ENCODE measurements at regions not wholly inside any gene's neighbourhood (a gene's known extent, or its start where the extent isn't known, plus 50 kb on each side); places are given as distances from the start of the nearest gene placed in this dataset.

- FAIRE-seq, result no peak
- no peak for DNase-seq (ENCODE audit: insufficient read length, low spot score)
- TF ChIP-seq, protein P1, sequence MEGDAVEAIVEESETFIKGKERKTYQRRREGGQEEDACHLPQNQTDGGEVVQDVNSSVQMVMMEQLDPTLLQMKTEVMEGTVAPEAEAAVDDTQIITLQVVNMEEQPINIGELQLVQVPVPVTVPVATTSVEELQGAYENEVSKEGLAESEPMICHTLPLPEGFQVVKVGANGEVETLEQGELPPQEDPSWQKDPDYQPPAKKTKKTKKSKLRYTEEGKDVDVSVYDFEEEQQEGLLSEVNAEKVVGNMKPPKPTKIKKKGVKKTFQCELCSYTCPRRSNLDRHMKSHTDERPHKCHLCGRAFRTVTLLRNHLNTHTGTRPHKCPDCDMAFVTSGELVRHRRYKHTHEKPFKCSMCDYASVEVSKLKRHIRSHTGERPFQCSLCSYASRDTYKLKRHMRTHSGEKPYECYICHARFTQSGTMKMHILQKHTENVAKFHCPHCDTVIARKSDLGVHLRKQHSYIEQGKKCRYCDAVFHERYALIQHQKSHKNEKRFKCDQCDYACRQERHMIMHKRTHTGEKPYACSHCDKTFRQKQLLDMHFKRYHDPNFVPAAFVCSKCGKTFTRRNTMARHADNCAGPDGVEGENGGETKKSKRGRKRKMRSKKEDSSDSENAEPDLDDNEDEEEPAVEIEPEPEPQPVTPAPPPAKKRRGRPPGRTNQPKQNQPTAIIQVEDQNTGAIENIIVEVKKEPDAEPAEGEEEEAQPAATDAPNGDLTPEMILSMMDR (IDR thresholded peaks at IDR 0.05; ENCODE audit: insufficient read depth, missing control alignments), result no peak
These were observed 58.0 kb upstream of the TMEM163 start for GRCh38 chr2:134776836-134777235.

DNA sequence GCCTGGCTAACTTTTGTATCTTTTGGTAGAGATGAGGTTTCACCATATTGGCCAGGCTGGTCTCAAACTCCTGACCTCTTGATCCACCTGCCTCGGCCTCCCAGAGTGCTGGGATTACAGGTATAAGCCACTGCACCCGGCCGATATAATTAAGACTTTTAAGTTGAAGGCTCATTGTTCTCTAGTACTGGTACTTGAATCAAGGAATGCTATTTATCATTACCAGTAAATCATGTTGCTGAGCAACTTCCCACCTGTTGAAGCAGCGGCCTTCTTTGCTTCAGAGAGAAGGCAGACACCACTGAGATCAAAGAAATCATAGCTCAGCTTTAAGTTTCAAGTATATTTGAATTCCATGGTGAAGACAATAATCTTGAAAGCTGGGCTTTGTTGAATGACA is 58.8 kb upstream of the TMEM163 start:
- TF ChIP-seq, protein P1 (IDR thresholded peaks at IDR 0.05; ENCODE audit: insufficient read depth, missing control alignments), result no peak
- no peak for DNase-seq (ENCODE audit: insufficient read length, low spot score)
- no peak for FAIRE-seq

GRCh38 chr2:134778372-134778771 is 59.6 kb upstream of the TMEM163 start:
- DNase-seq (ENCODE audit: insufficient read length, low spot score) (no peak), FAIRE-seq (no peak)
- TF ChIP-seq, protein P1 (IDR thresholded peaks at IDR 0.05; ENCODE audit: insufficient read depth, missing control alignments), result peak; percentile 12

GRCh38 chr2:134780972-134781371 is 57.4 kb upstream of the ACMSD start:
- DNase-seq (ENCODE audit: insufficient read length, low spot score) (no peak), FAIRE-seq (no peak)
- TF ChIP-seq, protein P1 (IDR thresholded peaks at IDR 0.05; ENCODE audit: insufficient read depth, missing control alignments), result no peak

DNA sequence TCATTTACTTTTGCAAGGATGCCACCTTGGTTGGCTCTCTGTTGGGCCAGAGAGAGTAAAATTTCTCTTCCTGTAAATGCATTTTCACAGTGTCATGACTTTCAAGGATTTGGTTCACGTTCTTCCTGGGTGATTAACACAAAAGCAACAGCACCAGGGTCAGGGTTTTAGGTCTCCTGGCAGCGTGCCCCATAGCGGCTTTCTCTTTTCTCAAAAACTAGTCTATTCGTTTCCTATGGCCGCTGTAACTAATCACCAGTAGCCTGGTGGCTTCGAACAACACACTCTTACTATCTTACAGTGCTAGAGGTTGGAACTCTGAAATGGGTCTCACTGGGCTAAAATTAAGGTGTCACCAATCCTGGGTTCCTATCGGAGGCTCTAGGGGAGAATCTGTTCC is 56.3 kb upstream of the ACMSD start:
- TF ChIP-seq, protein P1 (IDR thresholded peaks at IDR 0.05; ENCODE audit: insufficient read depth, missing control alignments), result no peak
- FAIRE-seq (no peak), DNase-seq (ENCODE audit: insufficient read length, low spot score) (no peak)

- no peak for FAIRE-seq
- no peak for DNase-seq (ENCODE audit: insufficient read length, low spot score)
- TF ChIP-seq, protein P1 (IDR thresholded peaks at IDR 0.05; ENCODE audit: insufficient read depth, missing control alignments), result peak; percentile 33
These were observed 55.6 kb upstream of the ACMSD start for GRCh38 chr2:134782792-134783191.

- TF ChIP-seq, protein P1 (IDR thresholded peaks at IDR 0.05; ENCODE audit: insufficient read depth, missing control alignments), result no peak
- DNase-seq (ENCODE audit: insufficient read length, low spot score), result no peak
- no peak for FAIRE-seq
These were observed 54.5 kb upstream of the ACMSD start for GRCh38 chr2:134783912-134784311.

Measured in D721Med (cell line).